ENCODE measurements at regions not wholly inside any gene's neighbourhood (a gene's known extent, or its start where the extent isn't known, plus 50 kb on each side); places are given as distances from the start of the nearest gene placed in this dataset.
"Not testable (repeated sequence)": the region's sequence is repeated elsewhere in the genome, so short reads cannot be mapped to it uniquely, and the experiment has no call there.

DNA sequence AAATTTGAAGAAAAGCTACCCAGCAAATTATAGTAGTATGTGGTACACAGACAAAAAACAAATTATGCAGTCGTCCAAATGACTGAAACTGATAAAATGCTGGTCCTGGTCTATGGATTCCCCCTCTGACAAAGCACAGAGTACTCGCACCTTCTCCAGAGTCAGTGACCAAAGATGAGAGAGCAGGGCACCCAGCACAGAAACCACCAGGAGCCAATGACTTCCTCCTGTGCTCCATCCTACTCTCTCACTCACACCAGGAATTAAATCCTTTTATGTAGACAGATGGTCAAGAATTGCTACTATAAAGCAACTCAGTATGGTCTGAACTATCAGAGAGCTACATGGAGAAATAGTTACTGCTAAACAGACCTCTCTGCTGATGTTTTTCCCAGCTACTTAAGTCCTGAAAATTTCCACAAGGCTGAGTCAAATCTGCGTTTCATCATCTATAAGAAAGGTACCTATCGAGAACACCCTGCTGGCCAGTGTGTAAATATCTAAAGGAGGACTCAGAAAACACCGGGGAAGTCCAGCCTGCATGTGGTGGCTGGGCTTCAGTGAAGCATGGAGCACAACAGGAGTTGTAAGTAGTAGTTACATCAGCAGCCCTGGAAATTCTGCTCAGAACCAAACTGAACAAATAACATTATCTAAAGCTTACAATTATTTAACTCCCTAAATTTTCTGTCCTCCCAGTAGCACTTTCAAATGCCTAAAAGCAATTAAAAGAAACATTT lies 84.5 kb upstream of the FBXO28 start:
- not testable (repeated sequence) for H3K79me2 ChIP-seq (ENCODE audit: control insufficient read depth, insufficient read depth, low read length, unreplicated experiment); H3K27me3 ChIP-seq (ENCODE audit: insufficient read depth, low read length); H3K36me3 ChIP-seq (ENCODE audit: insufficient read depth, low read length); H3K4me1 ChIP-seq (ENCODE audit: control insufficient read depth, insufficient read depth, low read length, unreplicated experiment); H3K27ac ChIP-seq (ENCODE audit: low read depth, low read length); H3K4me3 ChIP-seq (ENCODE audit: low read depth, low read length); H2AFZ ChIP-seq (ENCODE audit: low read length, unreplicated experiment)

- H3K4me3 ChIP-seq (ENCODE audit: low read depth, low read length); H2AFZ ChIP-seq (ENCODE audit: low read length, unreplicated experiment); H3K27ac ChIP-seq (ENCODE audit: low read depth, low read length); H3K27me3 ChIP-seq (ENCODE audit: insufficient read depth, low read length); H3K36me3 ChIP-seq (ENCODE audit: insufficient read depth, low read length); H3K4me1 ChIP-seq (ENCODE audit: control insufficient read depth, insufficient read depth, low read length, unreplicated experiment); H3K79me2 ChIP-seq (ENCODE audit: control insufficient read depth, insufficient read depth, low read length, unreplicated experiment): not testable (repeated sequence)
Observed at GRCh38 chr1:224028802-224029201, 85.1 kb upstream of the FBXO28 start.

GRCh38 chr1:224023122-224023521 lies 90.8 kb upstream of the FBXO28 start:
- not testable (repeated sequence) for H3K36me3 ChIP-seq (ENCODE audit: insufficient read depth, low read length); H3K79me2 ChIP-seq (ENCODE audit: control insufficient read depth, insufficient read depth, low read length, unreplicated experiment); H3K27me3 ChIP-seq (ENCODE audit: insufficient read depth, low read length); H3K4me3 ChIP-seq (ENCODE audit: low read depth, low read length); H3K27ac ChIP-seq (ENCODE audit: low read depth, low read length); H2AFZ ChIP-seq (ENCODE audit: low read length, unreplicated experiment); H3K4me1 ChIP-seq (ENCODE audit: control insufficient read depth, insufficient read depth, low read length, unreplicated experiment)

GRCh38 chr1:224022249-224022970 lies 91.5 kb upstream of the FBXO28 start:
- H3K27ac ChIP-seq (ENCODE audit: low read depth, low read length); H3K79me2 ChIP-seq (ENCODE audit: control insufficient read depth, insufficient read depth, low read length, unreplicated experiment); H2AFZ ChIP-seq (ENCODE audit: low read length, unreplicated experiment); H3K36me3 ChIP-seq (ENCODE audit: insufficient read depth, low read length); H3K27me3 ChIP-seq (ENCODE audit: insufficient read depth, low read length); H3K4me3 ChIP-seq (ENCODE audit: low read depth, low read length); H3K4me1 ChIP-seq (ENCODE audit: control insufficient read depth, insufficient read depth, low read length, unreplicated experiment): not testable (repeated sequence)

DNA sequence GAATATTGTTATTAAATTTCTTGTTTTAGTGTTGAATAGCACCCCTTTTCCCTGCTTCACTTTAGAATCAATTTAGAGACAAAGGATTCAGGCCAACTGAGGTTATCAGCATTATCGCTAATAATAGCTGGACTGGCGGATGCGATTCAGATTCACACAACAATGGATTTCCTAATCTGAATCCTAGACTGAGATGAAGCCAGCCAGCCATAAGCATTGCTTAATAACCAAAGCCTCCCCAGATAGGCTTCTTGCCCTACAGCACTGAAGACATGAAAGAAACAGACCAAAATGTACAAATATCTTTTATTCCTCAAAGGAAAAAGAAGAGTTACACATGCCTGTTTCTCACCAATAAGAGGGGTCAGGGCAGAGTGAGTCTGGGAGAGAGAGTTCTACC lies 94.0 kb upstream of the FBXO28 start:
- not testable (repeated sequence) for H3K4me3 ChIP-seq (ENCODE audit: low read depth, low read length); H3K27ac ChIP-seq (ENCODE audit: low read depth, low read length); H3K36me3 ChIP-seq (ENCODE audit: insufficient read depth, low read length); H3K79me2 ChIP-seq (ENCODE audit: control insufficient read depth, insufficient read depth, low read length, unreplicated experiment); H3K4me1 ChIP-seq (ENCODE audit: control insufficient read depth, insufficient read depth, low read length, unreplicated experiment); H2AFZ ChIP-seq (ENCODE audit: low read length, unreplicated experiment); H3K27me3 ChIP-seq (ENCODE audit: insufficient read depth, low read length)

DNA sequence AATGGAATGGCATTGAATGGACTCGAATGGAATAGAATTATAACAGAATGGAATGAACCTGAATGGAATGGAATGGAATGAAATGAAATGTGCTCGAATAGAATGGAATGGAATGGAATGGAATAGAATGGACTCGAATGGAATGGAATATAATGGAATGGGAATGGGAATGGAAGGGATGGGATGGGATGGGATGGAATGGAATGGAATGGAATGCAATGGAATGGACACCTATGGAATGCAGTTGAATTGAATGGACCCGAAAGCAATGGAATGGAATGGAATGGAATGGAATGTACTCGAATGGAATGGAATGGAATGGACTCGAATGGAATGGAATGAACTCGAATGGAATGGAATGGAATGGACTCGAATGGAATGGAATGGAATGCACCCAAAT lies 98.1 kb upstream of the FBXO28 start:
- H3K4me1 ChIP-seq (ENCODE audit: control insufficient read depth, insufficient read depth, low read length, unreplicated experiment); H3K36me3 ChIP-seq (ENCODE audit: insufficient read depth, low read length); H3K4me3 ChIP-seq (ENCODE audit: low read depth, low read length); H3K27me3 ChIP-seq (ENCODE audit: insufficient read depth, low read length); H3K27ac ChIP-seq (ENCODE audit: low read depth, low read length); H3K79me2 ChIP-seq (ENCODE audit: control insufficient read depth, insufficient read depth, low read length, unreplicated experiment); H2AFZ ChIP-seq (ENCODE audit: low read length, unreplicated experiment): not testable (repeated sequence)

DNA sequence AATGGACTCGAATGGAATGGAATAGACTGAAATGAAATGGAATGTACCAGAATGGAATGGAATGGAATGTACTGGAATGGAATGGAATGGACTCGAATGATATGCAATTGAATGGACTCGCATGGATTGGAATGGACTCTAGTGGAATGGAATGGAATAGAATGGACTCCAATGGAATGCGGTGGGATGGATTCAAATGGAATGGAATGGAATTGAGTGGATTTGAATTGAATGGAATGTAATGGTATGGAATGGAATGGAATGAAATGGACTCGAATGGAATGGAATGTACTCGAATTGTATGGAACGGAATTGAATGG lies 99.6 kb upstream of the FBXO28 start:
- H3K4me1 ChIP-seq (ENCODE audit: control insufficient read depth, insufficient read depth, low read length, unreplicated experiment) = no peaks in the 10 kb centered on the region
- H3K79me2 ChIP-seq (ENCODE audit: control insufficient read depth, insufficient read depth, low read length, unreplicated experiment) = no peaks in the 10 kb centered on the region
- H3K36me3 ChIP-seq (ENCODE audit: insufficient read depth, low read length) = 0 out of 2 replicates have a peak, but pooled peaks cover 3% of the 10 kb centered on the region
- H3K27ac ChIP-seq (ENCODE audit: low read depth, low read length) = no peak overlapping the region
- no peak overlapping the region for H2AFZ ChIP-seq (ENCODE audit: low read length, unreplicated experiment)
- no peaks in the 10 kb centered on the region for H3K27me3 ChIP-seq (ENCODE audit: insufficient read depth, low read length)
- no peak overlapping the region for H3K4me3 ChIP-seq (ENCODE audit: low read depth, low read length)

- H3K4me3 ChIP-seq (ENCODE audit: low read depth, low read length); H3K36me3 ChIP-seq (ENCODE audit: insufficient read depth, low read length); H3K79me2 ChIP-seq (ENCODE audit: control insufficient read depth, insufficient read depth, low read length, unreplicated experiment); H2AFZ ChIP-seq (ENCODE audit: low read length, unreplicated experiment); H3K27ac ChIP-seq (ENCODE audit: low read depth, low read length); H3K4me1 ChIP-seq (ENCODE audit: control insufficient read depth, insufficient read depth, low read length, unreplicated experiment); H3K27me3 ChIP-seq (ENCODE audit: insufficient read depth, low read length): not testable (repeated sequence)
Observed at GRCh38 chr1:224013626-224014329, 100.1 kb upstream of the FBXO28 start.

DNA sequence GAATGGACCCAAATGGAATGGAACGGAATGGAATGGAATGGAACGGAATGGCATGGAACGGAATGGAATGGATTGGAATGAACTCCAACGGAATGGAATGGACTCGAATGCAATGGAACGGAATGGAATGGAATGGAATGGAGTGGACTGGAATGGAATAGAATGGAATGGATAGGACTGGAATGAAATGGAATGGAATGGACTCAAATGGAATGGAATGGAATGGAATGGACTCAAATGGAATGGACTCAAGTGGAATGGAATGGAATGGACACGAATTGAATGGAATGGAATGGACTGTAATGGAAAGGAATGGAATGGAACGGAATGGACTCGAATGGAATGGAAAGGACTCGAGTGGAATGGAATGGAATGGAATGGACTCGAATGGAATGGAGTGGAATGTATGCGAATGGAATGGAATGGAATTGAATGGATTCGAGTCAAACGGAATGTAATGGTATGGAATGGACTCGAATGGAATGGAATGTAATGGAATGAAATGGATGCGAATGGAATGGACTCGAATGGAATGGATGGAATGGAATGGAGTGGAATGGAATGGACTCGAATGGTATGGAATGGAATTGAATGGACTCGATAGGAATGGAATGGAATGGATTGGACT lies 101.0 kb upstream of the FBXO28 start:
- not testable (repeated sequence) for H3K36me3 ChIP-seq (ENCODE audit: insufficient read depth, low read length); H3K4me1 ChIP-seq (ENCODE audit: control insufficient read depth, insufficient read depth, low read length, unreplicated experiment); H3K27me3 ChIP-seq (ENCODE audit: insufficient read depth, low read length); H3K79me2 ChIP-seq (ENCODE audit: control insufficient read depth, insufficient read depth, low read length, unreplicated experiment); H2AFZ ChIP-seq (ENCODE audit: low read length, unreplicated experiment); H3K4me3 ChIP-seq (ENCODE audit: low read depth, low read length); H3K27ac ChIP-seq (ENCODE audit: low read depth, low read length)

GRCh38 chr1:224012162-224012561 lies 101.7 kb upstream of the FBXO28 start:
- H3K4me3 ChIP-seq (ENCODE audit: low read depth, low read length); H3K36me3 ChIP-seq (ENCODE audit: insufficient read depth, low read length); H2AFZ ChIP-seq (ENCODE audit: low read length, unreplicated experiment); H3K4me1 ChIP-seq (ENCODE audit: control insufficient read depth, insufficient read depth, low read length, unreplicated experiment); H3K27me3 ChIP-seq (ENCODE audit: insufficient read depth, low read length); H3K79me2 ChIP-seq (ENCODE audit: control insufficient read depth, insufficient read depth, low read length, unreplicated experiment); H3K27ac ChIP-seq (ENCODE audit: low read depth, low read length): not testable (repeated sequence)

DNA sequence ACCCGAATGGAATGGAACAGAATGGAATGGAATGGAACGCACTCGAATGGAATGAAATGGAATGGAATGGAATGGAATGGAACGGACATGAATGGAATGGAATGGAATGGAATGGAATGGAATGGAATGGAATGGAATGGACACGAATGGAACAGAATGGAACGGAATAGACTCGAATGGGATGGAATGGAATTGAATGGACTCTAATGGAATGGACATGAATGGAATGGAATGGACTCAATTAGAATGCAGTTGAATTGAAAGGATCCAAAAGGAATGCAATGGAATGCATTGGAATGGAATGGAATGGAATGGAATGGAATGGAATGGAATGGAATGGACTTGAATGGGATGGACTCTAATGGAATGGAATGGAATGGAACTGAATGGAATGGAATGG lies 102.2 kb upstream of the FBXO28 start:
- H3K79me2 ChIP-seq (ENCODE audit: control insufficient read depth, insufficient read depth, low read length, unreplicated experiment); H2AFZ ChIP-seq (ENCODE audit: low read length, unreplicated experiment); H3K4me1 ChIP-seq (ENCODE audit: control insufficient read depth, insufficient read depth, low read length, unreplicated experiment); H3K27me3 ChIP-seq (ENCODE audit: insufficient read depth, low read length); H3K4me3 ChIP-seq (ENCODE audit: low read depth, low read length); H3K27ac ChIP-seq (ENCODE audit: low read depth, low read length): not testable (repeated sequence)
- H3K36me3 ChIP-seq (ENCODE audit: insufficient read depth, low read length) = peaks cover 11% of the 10 kb centered on the region
